ENCODE measurements at regions not wholly inside any gene's neighbourhood (a gene's known extent, or its start where the extent isn't known, plus 50 kb on each side); places are given as distances from the start of the nearest gene placed in this dataset.

- no peaks in the 10 kb centered on the region for H3K36me3 ChIP-seq
- H3K27ac ChIP-seq = no peak overlapping the region
- no peak for TF ChIP-seq CTCF (IDR thresholded peaks at IDR 0.05)
- H3K27me3 ChIP-seq = no peaks in the 10 kb centered on the region
- H3K9me3 ChIP-seq = no peaks in the 10 kb centered on the region
- DNase-seq (ENCODE audit: low spot score in 2 of 2) = peak in 1 of 2 donors; percentile 19
- no peak overlapping the region for H3K4me3 ChIP-seq
- intact Hi-C loops (cut with DNase I) = no loop called here
- H3K4me1 ChIP-seq = no peaks in the 10 kb centered on the region
Observed at GRCh38 chr18:11500153-11501122, 109.0 kb upstream of the SLC35G4 start.

GRCh38 chr18:11498821-11499220, 110.6 kb upstream of the SLC35G4 start:
- H3K27ac ChIP-seq = no peak overlapping the region
- H3K27me3 ChIP-seq = no peaks in the 10 kb centered on the region
- no peaks in the 10 kb centered on the region for H3K36me3 ChIP-seq
- no peak overlapping the region for H3K4me3 ChIP-seq
- no peak for DNase-seq (ENCODE audit: low spot score in 2 of 2)
- intact Hi-C loops (cut with DNase I) = no loop called here
- no peak for TF ChIP-seq CTCF (IDR thresholded peaks at IDR 0.05)
- H3K9me3 ChIP-seq = no peaks in the 10 kb centered on the region
- no peaks in the 10 kb centered on the region for H3K4me1 ChIP-seq

GRCh38 chr18:11497585-11497984, 111.8 kb upstream of the SLC35G4 start:
- Histone ChIP-seq H3K27ac (no peak overlapping the region), H3K9me3 (no peaks in the 10 kb centered on the region), H3K27me3 (no peaks in the 10 kb centered on the region), H3K4me3 (no peak overlapping the region), H3K36me3 (no peaks in the 10 kb centered on the region), H3K4me1 (no peaks in the 10 kb centered on the region)
- no peak for TF ChIP-seq CTCF (IDR thresholded peaks at IDR 0.05)
- intact Hi-C loops (cut with DNase I) = no loop called here
- DNase-seq (ENCODE audit: low spot score in 2 of 2) = no peak

GRCh38 chr18:11496526-11497172, 112.7 kb upstream of the SLC35G4 start:
- no peak for DNase-seq (ENCODE audit: low spot score in 2 of 2)
- no peak for TF ChIP-seq CTCF (IDR thresholded peaks at IDR 0.05)
- H3K4me1 ChIP-seq = no peaks in the 10 kb centered on the region
- H3K27ac ChIP-seq = no peak overlapping the region
- no peaks in the 10 kb centered on the region for H3K27me3 ChIP-seq
- H3K4me3 ChIP-seq = no peak overlapping the region
- no peaks in the 10 kb centered on the region for H3K36me3 ChIP-seq
- H3K9me3 ChIP-seq = no peaks in the 10 kb centered on the region
- intact Hi-C loops (cut with DNase I) = no loop called here

GRCh38 chr18:11495441-11495840, 114.0 kb upstream of the SLC35G4 start:
- intact Hi-C loops (cut with DNase I) = no loop called here
- DNase-seq (ENCODE audit: low spot score in 2 of 2) = no peak
- H3K27ac ChIP-seq = no peak overlapping the region
- H3K4me3 ChIP-seq = no peak overlapping the region
- no peaks in the 10 kb centered on the region for H3K27me3 ChIP-seq
- H3K4me1 ChIP-seq = no peaks in the 10 kb centered on the region
- no peak for TF ChIP-seq CTCF (IDR thresholded peaks at IDR 0.05)
- no peaks in the 10 kb centered on the region for H3K9me3 ChIP-seq
- no peaks in the 10 kb centered on the region for H3K36me3 ChIP-seq
